AML-193 (cell line): ENCODE measurements at regions not wholly inside any gene's neighbourhood (a gene's known extent, or its start where the extent isn't known, plus 50 kb on each side); places are given as distances from the start of the nearest gene placed in this dataset.

Experiments
- DNase-seq, 2 experiments: peaks; one replicate each; lab custom pipeline; 2025; lab: John Stamatoyannopoulos, UW

DNA sequence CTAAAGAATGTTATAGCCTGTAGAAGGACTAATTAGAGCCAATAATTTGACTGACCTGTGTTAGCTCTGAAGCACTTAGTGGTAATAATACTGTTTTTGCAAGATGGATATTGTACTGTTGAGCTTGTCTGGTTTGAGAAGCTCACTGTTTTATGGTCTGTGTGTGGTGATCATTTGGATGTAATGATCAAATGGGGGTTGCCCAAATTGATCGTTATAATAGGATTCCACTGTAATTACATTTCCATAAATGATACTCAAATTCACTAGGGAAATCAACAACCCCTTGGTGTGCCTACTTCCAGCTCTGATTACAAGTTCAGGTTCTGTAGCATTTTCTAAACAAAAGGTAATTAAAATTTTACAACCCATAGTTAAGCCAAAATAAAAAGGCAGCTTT is 971.4 kb downstream of the TTLL7 start:
- DNase-seq = no peak

DNA sequence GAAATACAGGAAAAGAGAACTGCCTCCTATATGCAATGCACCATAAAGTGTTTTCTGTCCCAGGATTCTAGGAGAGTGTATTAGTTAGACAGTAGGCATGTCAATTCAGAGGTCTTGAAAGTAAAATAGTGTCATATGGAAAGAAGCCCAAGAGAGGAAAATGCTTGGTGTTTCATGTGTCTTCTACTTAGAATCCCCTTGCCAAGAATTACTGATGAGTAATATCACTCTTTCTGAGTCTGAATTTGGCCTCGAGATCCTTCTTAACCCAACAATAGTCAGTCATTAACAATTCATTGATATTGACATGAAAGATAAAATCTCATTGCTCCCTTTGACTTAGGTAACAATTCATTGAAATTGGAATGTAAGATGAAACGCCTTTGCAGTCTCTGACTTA is 972.2 kb downstream of the TTLL7 start:
- no peak for DNase-seq

- no peak for DNase-seq
Measured at GRCh38 chr1:83024251-83024767, 974.6 kb downstream of the TTLL7 start.

DNA sequence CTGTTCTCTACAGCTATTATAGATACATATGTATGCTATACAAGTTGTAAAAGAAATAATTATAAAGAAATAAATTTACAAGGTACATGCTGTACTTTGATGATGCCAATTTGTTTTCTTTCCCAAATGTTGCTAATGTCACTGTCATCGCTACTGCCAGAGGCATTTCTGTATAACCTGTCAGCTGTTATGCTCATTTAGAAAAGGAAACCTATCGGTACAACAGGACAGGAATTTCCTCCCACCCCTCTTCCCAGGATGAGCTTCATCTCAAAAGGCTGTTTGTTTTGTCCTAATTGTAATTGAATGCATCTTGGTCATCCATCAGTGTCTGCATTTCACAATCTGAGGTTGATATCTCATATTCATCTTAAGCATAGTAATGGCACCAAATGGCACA is 975.7 kb downstream of the TTLL7 start:
- no peak for DNase-seq

GRCh38 chr1:83022206-83022605 is 976.7 kb downstream of the TTLL7 start:
- no peak for DNase-seq

GRCh38 chr1:83017701-83018100 is 981.2 kb downstream of the TTLL7 start:
- DNase-seq = no peak

DNA sequence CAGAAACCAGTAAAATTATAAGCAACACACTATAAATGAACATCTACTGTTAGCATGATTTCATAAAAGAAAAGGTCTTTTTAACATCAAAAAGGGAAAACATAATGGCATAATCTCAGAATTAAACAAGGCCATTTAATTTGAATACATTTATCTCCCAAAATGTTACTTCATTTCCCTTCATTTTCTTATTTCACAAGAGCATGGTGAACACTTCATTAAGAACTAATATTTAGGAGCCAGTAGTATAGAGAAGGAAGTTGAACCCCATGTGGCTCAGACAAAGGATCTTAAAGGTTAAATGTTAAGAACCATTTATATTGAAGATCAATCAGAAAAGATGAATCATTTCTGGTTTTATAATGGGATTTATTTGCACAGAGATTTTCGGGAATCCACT is 981.7 kb downstream of the TTLL7 start:
- no peak for DNase-seq

- DNase-seq = no peak
Measured at GRCh38 chr1:83016354-83016849, 982.5 kb downstream of the TTLL7 start.

- no peak for DNase-seq
Measured at GRCh38 chr1:83015163-83015562, 983.8 kb downstream of the TTLL7 start.

DNA sequence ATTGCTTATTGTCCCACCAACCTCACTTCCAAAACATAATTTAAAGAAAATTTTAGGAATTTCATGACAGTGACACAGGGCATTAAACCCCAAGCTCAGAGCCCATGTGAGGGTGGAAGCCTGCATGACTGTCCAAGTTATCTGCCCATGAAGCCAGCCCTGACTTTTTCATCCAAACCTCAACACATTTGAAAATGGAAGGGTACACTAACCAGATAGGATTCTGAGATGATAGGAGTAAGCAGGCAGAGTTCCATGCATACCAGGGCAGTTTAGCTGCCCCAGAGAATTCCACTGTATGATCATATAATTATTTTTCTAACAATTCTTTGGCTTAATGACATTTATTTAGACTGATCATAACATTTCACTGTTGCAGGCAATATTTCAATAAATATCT is 986.0 kb downstream of the TTLL7 start:
- DNase-seq = no peak

- no peak for DNase-seq
Measured at GRCh38 chr1:83011265-83011664, 987.7 kb downstream of the TTLL7 start.

DNA sequence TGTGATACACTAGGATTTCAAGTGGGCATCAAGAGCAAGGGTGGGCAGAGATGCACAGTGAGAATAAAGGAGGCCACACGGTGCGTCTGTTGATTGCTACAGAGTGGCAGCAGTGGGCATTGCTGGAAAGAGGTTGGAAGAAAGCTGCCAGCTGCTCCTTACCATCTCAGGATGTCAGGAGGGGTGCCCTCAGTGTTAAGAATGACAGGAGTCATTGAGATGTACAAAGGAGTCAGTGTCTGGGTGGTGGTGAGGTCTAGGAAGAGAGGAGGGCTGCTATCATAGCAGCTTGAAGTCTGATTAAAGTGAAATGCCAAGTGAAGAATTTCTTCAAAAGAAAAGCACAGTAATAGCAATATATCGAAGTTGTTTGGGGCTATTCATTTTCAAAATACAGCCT is 992.7 kb downstream of the TTLL7 start:
- DNase-seq = no peak

DNA sequence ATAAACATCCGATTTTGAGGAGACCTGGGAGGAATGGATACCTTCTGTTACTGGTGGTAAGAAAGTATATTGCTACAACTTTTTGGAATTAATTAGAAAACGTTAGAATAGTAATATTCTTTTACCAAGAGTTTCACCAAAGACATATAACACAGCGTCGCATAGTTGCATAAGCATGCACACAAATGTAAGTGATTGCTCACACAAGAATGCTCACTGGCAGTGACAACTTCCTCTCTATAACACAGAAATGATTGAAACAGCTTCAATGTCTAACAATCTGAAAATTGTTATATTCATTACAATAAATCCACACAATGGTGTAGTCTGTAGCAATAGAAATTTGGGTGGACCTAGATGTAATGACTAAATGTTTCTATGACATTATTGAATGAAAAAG is 998.6 kb downstream of the TTLL7 start:
- no peak for DNase-seq

DNA sequence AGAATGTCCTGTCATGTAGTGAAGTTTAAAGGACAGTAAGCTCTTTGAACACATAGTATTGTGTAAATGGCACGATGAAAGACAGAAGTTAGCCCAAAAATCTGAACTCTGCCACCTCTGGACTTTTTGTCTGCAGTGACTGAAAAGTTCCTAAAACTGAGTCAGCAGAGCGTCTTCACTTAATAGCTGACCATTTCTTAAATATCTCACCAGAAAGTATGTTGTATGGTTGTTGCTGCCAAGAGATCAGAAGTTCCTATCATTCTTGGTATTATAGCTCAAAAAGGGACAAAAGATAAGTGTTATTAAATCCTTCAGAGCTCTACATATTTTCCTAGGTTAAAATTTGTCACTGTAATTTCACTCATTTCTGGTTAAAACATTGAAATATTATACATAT is 1003.0 kb downstream of the TTLL7 start:
- DNase-seq = no peak

GRCh38 chr1:82994616-82995263 is 1004.2 kb downstream of the TTLL7 start:
- no peak for DNase-seq

- no peak for DNase-seq
Measured at GRCh38 chr1:82991569-82991968, 1007.4 kb downstream of the TTLL7 start.

DNA sequence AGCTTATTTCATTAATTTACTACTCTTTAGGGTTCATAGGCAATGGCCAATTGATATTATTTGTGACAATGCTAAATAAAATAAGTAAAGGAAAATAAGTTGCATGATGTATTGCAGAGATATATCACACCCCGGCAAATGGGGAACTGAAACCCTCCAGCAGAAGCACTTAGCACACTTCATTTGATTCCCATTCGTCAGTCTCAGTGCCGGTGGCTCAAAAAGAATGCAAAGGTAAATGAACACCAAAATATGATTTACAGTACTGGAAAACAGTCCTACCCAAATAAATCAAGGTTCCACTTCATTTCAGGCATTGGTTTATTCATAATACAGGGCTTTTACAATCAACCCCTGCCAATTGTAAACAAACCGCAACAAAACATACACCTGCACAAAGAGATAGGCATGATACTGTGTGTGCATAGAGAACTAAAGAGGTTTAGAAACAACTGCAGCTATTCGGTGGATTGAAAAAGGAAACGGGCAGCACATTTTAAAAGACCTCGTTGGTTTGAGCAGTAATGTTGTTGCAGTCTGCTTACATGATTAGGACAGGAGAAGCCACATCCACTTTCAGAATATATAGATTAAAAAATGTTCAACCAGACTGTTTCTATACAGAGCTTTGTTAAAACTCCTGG is 1019.2 kb downstream of the TTLL7 start:
- no peak for DNase-seq

DNA sequence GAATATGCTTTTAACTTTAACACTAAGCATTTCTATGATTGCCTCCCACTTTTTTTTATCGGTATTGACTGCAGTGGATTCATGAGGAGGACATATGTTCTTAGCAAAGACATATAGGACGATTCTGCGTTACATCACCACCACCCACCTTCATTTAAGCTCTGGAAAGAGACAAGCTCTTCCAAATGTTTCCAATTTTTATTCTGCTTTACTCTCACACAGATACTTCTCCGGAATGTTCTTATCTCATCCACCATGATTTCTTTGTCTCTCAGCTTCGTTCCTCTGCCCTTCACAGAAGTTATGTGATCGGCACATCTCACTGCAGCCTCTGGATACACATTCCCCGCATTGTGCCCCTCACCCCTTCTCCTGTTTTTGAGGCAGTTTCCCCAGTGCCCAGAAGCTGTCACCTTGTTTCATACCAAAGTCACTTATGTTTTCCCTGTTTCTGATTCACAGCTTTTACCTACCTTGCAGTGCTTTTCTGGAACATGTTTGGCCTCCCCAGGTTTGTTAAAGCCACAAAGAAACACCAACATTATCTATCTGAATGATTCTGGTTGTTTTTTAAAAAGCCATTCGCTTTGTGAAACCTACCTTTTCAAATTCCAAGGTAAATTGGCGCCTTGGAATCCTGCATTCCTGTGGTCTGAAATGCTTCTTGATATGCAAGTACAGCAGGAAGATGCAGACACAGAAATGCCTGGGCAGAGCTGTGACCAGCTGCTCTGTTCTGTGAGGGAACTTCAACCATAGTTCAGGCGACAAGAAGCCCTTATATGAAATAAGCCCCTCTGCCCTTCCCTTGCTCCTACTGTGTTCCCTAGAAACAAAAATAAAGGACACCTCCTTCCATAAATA is 1020.2 kb downstream of the TTLL7 start:
- no peak for DNase-seq

DNA sequence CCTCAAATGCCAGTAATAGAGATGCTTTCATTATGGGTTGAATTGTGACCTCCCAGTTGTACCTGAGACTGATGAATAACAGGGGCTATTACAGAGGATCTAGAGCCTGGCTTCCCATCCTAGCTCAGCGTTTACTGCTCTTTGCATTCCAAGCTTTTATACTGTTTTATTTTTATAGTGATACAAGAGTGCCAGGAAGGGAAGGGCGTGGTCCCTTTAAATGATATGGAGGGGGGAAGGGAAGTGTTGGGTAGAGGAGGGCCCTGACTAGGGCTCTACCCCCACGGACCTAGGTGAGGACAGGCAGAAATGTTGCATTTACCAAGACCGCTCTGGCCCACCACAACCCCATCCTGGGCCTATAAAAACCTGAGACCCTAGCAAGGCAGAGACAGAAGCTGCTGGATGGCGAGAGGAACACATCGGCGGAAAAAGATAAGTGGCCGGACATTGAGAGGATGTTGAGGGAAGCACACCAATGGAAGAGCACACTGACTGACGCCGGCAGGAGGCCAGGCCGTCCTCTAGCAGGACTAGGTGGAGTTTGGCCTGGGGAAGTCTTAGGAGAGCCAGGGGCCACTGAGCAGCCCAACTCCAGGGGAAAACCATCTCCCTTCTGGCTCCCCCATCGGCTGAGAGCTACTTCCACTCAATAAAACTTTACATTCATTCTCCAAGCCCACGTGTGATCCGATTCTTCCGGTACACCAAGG is 1025.9 kb downstream of the TTLL7 start:
- no peak for DNase-seq

DNA sequence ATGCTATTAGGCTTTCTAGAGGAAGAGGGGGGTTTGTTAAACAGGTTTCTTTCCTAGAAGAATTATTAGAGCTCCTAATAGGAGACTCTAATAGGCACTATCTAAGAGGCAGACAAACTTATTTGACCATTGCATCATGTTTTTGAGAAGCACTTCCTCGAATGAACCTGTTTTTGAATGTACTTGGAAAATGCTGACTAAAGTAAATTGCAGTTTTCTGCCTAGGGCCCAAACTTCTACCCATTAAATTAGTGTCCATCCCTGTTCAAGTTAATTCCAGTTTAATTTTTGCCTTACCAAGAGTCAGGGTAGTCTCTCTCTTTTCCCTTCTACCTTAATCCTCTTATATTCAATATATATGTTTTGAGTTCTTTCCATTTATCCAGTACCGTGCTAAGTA is 1029.6 kb downstream of the TTLL7 start:
- DNase-seq = no peak

DNA sequence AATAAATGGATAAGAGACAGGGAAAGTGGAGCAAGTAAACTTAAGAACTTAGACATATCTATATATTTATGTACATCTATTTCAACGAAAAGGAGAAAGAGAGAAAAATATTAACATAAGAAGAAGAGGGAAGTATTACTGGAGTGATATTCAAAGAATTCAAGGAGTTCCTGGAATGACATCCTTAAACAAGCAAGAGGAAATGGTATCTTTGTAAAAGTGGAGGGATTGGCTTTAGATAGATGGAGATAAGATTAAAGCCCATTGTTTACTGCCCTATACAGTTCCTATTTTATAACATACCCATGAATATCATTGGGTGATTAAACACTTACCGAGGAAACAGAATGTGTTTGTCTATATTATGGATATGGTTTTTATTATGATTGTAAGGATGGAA is 1036.3 kb downstream of the TTLL7 start:
- DNase-seq = no peak

- DNase-seq = no peak
Measured at GRCh38 chr1:82950606-82951200, 1048.2 kb downstream of the TTLL7 start.
